ENCODE measurements at regions not wholly inside any gene's neighbourhood (a gene's known extent, or its start where the extent isn't known, plus 50 kb on each side); places are given as distances from the start of the nearest gene placed in this dataset.

DNA sequence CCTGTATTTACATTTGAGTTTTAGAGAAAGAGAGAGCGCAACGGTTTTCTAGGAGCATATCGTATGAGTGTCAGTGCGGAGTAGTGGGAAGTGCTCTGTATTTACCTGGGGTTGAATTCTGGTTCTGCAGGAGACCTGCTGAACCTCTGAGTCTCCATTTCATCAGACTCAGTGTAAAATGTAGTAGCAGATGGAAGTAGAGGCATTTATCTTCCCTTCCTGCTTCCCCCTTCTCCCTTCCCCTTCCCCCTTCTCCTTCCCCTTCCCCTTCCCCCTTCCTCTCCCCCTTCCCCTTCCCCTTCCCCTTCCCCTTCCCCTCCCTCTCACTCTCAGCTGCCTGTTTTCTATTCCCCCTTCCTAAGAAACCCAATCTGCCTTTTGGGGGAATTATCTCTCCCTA lies 426.9 kb downstream of the NPIPA7 start:
- no peak overlapping the region for H3K27ac ChIP-seq (ENCODE audit: low read depth in 1 of 3, low read length in 2 of 3)
- H3K4me3 ChIP-seq (ENCODE audit: low read depth in 1 of 3, low read length in 3 of 3) = no peak overlapping the region
- peaks cover 0 to 9% of the 10 kb centered on the region in 2 donors for H3K9me3 ChIP-seq (ENCODE audit: control insufficient read depth in 2 of 2, insufficient read depth in 1 of 2, low read depth in 1 of 2, low read length in 1 of 2)
- DNase-seq (no peak), FAIRE-seq (no peak)
- no peaks in the 10 kb centered on the region for H3K36me3 ChIP-seq (ENCODE audit: control insufficient read depth in 3 of 3, insufficient read depth in 2 of 3, low read depth in 1 of 3, low read length in 3 of 3)
- WGBS, 3 donors = 86 to 90% (median 88%) methylated on average over 4 of the region's 4 CpGs
- peaks cover 0 to 3% (median 0%) of the 10 kb centered on the region in 3 donors for H3K27me3 ChIP-seq (ENCODE audit: control insufficient read depth in 3 of 3, insufficient read depth in 3 of 3, low read length in 3 of 3)
- no peaks in the 10 kb centered on the region for H3K4me1 ChIP-seq (ENCODE audit: control insufficient read depth in 3 of 3, insufficient read depth in 2 of 3, low read depth in 1 of 3, low read length in 2 of 3)

DNA sequence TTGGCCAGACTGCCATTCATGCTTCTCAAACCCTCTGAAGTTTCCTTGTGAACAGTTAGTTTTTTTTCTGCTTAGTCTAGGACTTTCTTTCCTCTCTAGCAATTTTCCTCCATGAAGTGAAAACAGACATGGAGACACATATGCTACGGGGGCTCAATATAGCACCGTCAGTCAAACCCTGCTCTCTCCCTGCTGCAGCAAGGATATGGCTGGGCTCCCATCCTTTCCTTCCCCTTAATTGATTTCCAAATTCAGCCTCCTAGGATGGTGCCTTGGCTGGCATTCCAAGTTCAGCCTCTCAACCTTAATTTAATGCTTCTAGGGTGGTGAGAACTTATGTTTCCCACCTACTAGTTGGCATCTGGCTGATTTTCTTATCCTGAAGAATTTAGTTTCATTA lies 436.7 kb downstream of the NPIPA7 start:
- DNase-seq (no peak), FAIRE-seq (no peak)
- WGBS, 3 donors = 75 to 86% (median 85%) methylated on average over 2 of the region's 2 CpGs
- no peaks in the 10 kb centered on the region for H3K9me3 ChIP-seq (ENCODE audit: control insufficient read depth in 2 of 2, insufficient read depth in 1 of 2, low read depth in 1 of 2, low read length in 1 of 2)
- H3K27me3 ChIP-seq (ENCODE audit: control insufficient read depth in 3 of 3, insufficient read depth in 3 of 3, low read length in 3 of 3) = no peaks in the 10 kb centered on the region
- H3K4me3 ChIP-seq (ENCODE audit: low read depth in 1 of 3, low read length in 3 of 3) = no peak overlapping the region
- H3K4me1 ChIP-seq (ENCODE audit: control insufficient read depth in 3 of 3, insufficient read depth in 2 of 3, low read depth in 1 of 3, low read length in 2 of 3) = no peaks in the 10 kb centered on the region
- H3K36me3 ChIP-seq (ENCODE audit: control insufficient read depth in 3 of 3, insufficient read depth in 2 of 3, low read depth in 1 of 3, low read length in 3 of 3) = no peaks in the 10 kb centered on the region
- no peak overlapping the region for H3K27ac ChIP-seq (ENCODE audit: low read depth in 1 of 3, low read length in 2 of 3)

DNA sequence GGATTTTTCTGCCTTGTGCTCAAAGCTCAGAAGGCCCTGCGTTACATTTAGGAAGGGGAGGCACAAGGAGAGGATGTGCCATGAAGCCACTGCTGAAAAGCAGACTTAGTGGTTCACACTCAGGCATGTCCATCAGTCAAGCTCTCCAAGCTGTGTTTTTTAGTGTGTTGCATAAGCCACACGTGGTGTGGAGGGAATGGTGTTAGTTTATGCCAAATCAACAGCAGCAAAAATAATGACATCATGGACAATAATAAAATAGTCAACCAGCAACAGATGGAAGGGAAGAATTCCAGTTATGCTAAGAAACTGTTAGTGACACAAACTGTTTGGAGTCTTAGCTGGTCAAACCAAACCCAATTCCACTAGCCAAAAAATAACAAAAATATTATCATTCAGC lies 438.3 kb downstream of the NPIPA7 start:
- Histone ChIP-seq H3K9me3 (ENCODE audit: control insufficient read depth in 2 of 2, insufficient read depth in 1 of 2, low read depth in 1 of 2, low read length in 1 of 2) (no peaks in the 10 kb centered on the region), H3K4me1 (ENCODE audit: control insufficient read depth in 3 of 3, insufficient read depth in 2 of 3, low read depth in 1 of 3, low read length in 2 of 3) (no peaks in the 10 kb centered on the region), H3K36me3 (ENCODE audit: control insufficient read depth in 3 of 3, insufficient read depth in 2 of 3, low read depth in 1 of 3, low read length in 3 of 3) (no peaks in the 10 kb centered on the region), H3K4me3 (ENCODE audit: low read depth in 1 of 3, low read length in 3 of 3) (no peak overlapping the region), H3K27me3 (ENCODE audit: control insufficient read depth in 3 of 3, insufficient read depth in 3 of 3, low read length in 3 of 3) (no peaks in the 10 kb centered on the region), H3K27ac (ENCODE audit: low read depth in 1 of 3, low read length in 2 of 3) (no peak overlapping the region)
- DNase-seq = no peak
- WGBS, 3 donors = 43 to 59% (median 51%) methylated on average over 2 of the region's 2 CpGs
- FAIRE-seq = no peak

DNA sequence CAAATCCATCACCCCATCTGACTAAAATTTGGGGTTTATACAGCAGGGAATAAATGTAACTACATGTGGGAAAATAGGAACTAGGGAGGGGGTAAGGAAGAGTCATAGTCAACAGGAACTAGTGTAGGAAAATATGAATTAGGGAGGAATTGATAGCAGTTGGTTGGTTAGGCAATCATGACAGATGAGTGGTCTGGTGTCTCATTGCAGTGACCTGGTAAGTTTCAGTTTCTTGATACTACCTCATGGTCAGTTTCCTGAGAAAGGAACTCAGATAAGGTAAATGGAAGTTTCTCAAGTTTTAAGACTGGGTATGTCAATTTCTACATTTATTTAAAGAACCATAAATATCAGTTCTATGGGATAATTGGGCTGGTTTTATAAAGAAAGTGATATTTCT lies 442.3 kb downstream of the NPIPA7 start:
- Histone ChIP-seq H3K9me3 (ENCODE audit: control insufficient read depth in 2 of 2, insufficient read depth in 1 of 2, low read depth in 1 of 2, low read length in 1 of 2) (no peaks in the 10 kb centered on the region), H3K4me3 (ENCODE audit: low read depth in 1 of 3, low read length in 3 of 3) (no peak overlapping the region), H3K4me1 (ENCODE audit: control insufficient read depth in 3 of 3, insufficient read depth in 2 of 3, low read depth in 1 of 3, low read length in 2 of 3) (no peaks in the 10 kb centered on the region), H3K27me3 (ENCODE audit: control insufficient read depth in 3 of 3, insufficient read depth in 3 of 3, low read length in 3 of 3) (no peaks in the 10 kb centered on the region), H3K36me3 (ENCODE audit: control insufficient read depth in 3 of 3, insufficient read depth in 2 of 3, low read depth in 1 of 3, low read length in 3 of 3) (no peaks in the 10 kb centered on the region), H3K27ac (ENCODE audit: low read depth in 1 of 3, low read length in 2 of 3) (no peak overlapping the region)
- DNase-seq = no peak
- FAIRE-seq = no peak

DNA sequence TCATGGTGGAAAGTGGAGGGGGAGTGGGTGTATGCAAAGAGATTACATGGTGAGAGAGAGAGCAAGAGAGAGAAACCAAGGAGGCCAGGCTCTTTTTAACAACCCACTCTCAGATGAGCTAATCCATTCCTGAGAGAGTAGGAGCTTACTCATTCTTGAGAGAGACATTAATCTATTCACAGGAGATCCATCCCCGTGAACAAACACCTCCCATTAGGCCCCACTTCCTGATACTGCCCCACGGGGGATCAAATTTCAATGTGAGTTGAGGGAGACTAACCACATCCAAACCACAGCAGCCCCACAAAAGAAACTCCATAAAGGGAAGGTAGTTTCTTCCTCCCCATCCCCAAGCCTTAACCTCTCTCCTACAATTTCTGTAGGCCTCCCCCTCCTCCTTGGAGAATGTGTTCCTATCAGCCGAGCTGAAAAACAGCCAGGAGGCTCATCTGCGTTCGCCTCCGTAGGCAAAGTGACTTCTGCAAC lies 450.0 kb downstream of the NPIPA7 start:
- Histone ChIP-seq H3K27me3 (ENCODE audit: control insufficient read depth in 3 of 3, insufficient read depth in 3 of 3, low read length in 3 of 3) (no peaks in the 10 kb centered on the region), H3K4me1 (ENCODE audit: control insufficient read depth in 3 of 3, insufficient read depth in 2 of 3, low read depth in 1 of 3, low read length in 2 of 3) (no peaks in the 10 kb centered on the region), H3K9me3 (ENCODE audit: control insufficient read depth in 2 of 2, insufficient read depth in 1 of 2, low read depth in 1 of 2, low read length in 1 of 2) (no peaks in the 10 kb centered on the region), H3K4me3 (ENCODE audit: low read depth in 1 of 3, low read length in 3 of 3) (no peak overlapping the region), H3K36me3 (ENCODE audit: control insufficient read depth in 3 of 3, insufficient read depth in 2 of 3, low read depth in 1 of 3, low read length in 3 of 3) (no peaks in the 10 kb centered on the region), H3K27ac (ENCODE audit: low read depth in 1 of 3, low read length in 2 of 3) (no peak overlapping the region)
- no peak for DNase-seq
- no peak for FAIRE-seq
- 45 to 69% (median 58%) methylated on average over 6 of the region's 6 CpGs for WGBS, 3 donors

DNA sequence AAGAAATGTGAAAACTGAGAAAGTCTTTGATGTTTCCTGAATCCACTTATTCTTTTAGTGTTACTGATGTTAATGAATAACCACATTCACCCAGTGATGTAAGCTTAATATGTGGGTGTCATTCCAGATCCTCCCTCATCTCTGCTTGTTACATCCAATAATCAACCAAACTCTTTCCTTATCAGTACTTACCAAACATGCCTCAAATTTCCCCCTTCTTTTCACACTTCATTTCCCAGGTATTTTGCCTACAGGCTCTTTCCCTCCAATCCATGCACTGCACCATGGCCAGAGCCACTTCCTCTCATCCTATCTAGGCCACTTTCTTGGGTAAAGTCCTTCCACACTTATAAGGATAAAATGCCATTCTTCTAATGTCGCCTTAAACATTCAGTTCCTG lies 451.5 kb downstream of the NPIPA7 start:
- Histone ChIP-seq H3K36me3 (ENCODE audit: control insufficient read depth in 3 of 3, insufficient read depth in 2 of 3, low read depth in 1 of 3, low read length in 3 of 3) (no peaks in the 10 kb centered on the region), H3K4me1 (ENCODE audit: control insufficient read depth in 3 of 3, insufficient read depth in 2 of 3, low read depth in 1 of 3, low read length in 2 of 3) (no peaks in the 10 kb centered on the region), H3K27me3 (ENCODE audit: control insufficient read depth in 3 of 3, insufficient read depth in 3 of 3, low read length in 3 of 3) (no peaks in the 10 kb centered on the region), H3K9me3 (ENCODE audit: control insufficient read depth in 2 of 2, insufficient read depth in 1 of 2, low read depth in 1 of 2, low read length in 1 of 2) (no peaks in the 10 kb centered on the region), H3K27ac (ENCODE audit: low read depth in 1 of 3, low read length in 2 of 3) (no peak overlapping the region), H3K4me3 (ENCODE audit: low read depth in 1 of 3, low read length in 3 of 3) (no peak overlapping the region)
- WGBS, 3 donors = 13 to 66% (median 42%) methylated on average over 1 of the region's 1 CpG
- DNase-seq = no peak
- no peak for FAIRE-seq

DNA sequence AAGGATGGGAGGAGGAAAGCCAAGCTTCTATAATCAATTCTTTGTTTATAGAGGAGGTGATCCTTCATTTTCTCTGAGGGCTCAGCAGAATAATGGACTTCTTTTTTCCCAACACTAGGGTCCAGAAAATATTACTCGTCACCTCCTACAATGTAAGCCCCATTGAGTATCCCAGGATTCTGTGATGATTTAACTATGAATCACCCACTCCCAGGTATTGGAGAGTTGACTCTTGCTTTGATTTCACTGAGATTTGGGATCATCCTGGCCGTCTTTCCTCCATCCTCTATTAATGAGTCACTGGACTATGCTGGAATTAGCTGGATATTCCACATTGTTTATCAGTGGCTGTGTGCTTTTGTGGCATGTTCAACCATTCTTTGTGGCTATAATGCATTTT lies 452.0 kb downstream of the NPIPA7 start:
- FAIRE-seq (no peak), DNase-seq (no peak)
- H3K36me3 ChIP-seq (ENCODE audit: control insufficient read depth in 3 of 3, insufficient read depth in 2 of 3, low read depth in 1 of 3, low read length in 3 of 3) = no peaks in the 10 kb centered on the region
- H3K4me3 ChIP-seq (ENCODE audit: low read depth in 1 of 3, low read length in 3 of 3) = no peak overlapping the region
- 53 to 69% (median 67%) methylated on average over 2 of the region's 2 CpGs for WGBS, 3 donors
- H3K9me3 ChIP-seq (ENCODE audit: control insufficient read depth in 2 of 2, insufficient read depth in 1 of 2, low read depth in 1 of 2, low read length in 1 of 2) = no peaks in the 10 kb centered on the region
- H3K27me3 ChIP-seq (ENCODE audit: control insufficient read depth in 3 of 3, insufficient read depth in 3 of 3, low read length in 3 of 3) = no peaks in the 10 kb centered on the region
- H3K4me1 ChIP-seq (ENCODE audit: control insufficient read depth in 3 of 3, insufficient read depth in 2 of 3, low read depth in 1 of 3, low read length in 2 of 3) = no peaks in the 10 kb centered on the region
- no peak overlapping the region for H3K27ac ChIP-seq (ENCODE audit: low read depth in 1 of 3, low read length in 2 of 3)

DNA sequence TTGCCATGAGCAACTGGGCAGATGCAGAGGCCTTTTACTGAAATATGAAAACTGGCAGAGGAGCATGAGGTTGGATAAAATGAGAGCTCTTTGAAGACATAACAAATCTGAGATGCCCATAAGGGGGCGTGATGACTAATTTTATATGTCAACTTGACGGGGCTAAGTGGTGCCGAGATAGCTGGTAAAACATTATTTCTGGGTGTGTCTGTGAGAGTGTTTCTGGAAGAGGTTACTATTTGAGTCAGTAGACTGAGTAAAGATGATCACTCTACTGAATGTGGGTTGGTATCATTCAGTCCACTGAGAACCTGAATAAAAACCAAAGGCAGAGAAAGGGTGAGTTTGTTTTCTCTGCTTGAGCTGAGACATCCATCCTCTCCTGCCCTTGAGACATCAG lies 454.2 kb downstream of the NPIPA7 start:
- no peaks in the 10 kb centered on the region for H3K9me3 ChIP-seq (ENCODE audit: control insufficient read depth in 2 of 2, insufficient read depth in 1 of 2, low read depth in 1 of 2, low read length in 1 of 2)
- no peaks in the 10 kb centered on the region for H3K27me3 ChIP-seq (ENCODE audit: control insufficient read depth in 3 of 3, insufficient read depth in 3 of 3, low read length in 3 of 3)
- no peaks in the 10 kb centered on the region for H3K4me1 ChIP-seq (ENCODE audit: control insufficient read depth in 3 of 3, insufficient read depth in 2 of 3, low read depth in 1 of 3, low read length in 2 of 3)
- H3K4me3 ChIP-seq (ENCODE audit: low read depth in 1 of 3, low read length in 3 of 3) = no peak overlapping the region
- H3K36me3 ChIP-seq (ENCODE audit: control insufficient read depth in 3 of 3, insufficient read depth in 2 of 3, low read depth in 1 of 3, low read length in 3 of 3) = no peaks in the 10 kb centered on the region
- DNase-seq (no peak), FAIRE-seq (no peak)
- 77 to 84% (median 81%) methylated on average over 3 of the region's 3 CpGs for WGBS, 3 donors
- H3K27ac ChIP-seq (ENCODE audit: low read depth in 1 of 3, low read length in 2 of 3) = no peak overlapping the region

DNA sequence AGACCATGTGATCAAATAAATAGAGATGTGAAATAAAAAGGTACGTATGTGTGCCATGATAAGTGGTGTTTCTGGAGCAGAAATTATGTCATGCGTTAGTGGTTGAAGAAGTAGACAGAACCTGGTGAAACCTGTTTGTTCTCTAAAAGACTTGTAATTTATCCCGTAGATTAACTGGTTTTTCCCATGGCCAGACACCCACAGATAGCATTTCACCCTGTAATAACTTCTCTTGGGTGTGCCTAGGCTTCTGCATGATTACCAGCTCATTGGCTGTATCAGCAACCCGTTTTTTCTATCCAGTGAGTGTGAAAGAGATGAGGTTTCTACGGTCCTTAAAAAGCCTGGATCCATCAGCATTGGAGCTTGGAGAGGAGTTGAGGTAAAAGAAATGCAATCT lies 471.3 kb downstream of the NPIPA7 start:
- no peak for FAIRE-seq
- H3K4me1 ChIP-seq (ENCODE audit: control insufficient read depth in 3 of 3, insufficient read depth in 2 of 3, low read depth in 1 of 3, low read length in 2 of 3) = no peaks in the 10 kb centered on the region
- no peak overlapping the region for H3K27ac ChIP-seq (ENCODE audit: low read depth in 1 of 3, low read length in 2 of 3)
- 52 to 77% (median 66%) methylated on average over 5 of the region's 5 CpGs for WGBS, 3 donors
- no peak for DNase-seq
- no peaks in the 10 kb centered on the region for H3K27me3 ChIP-seq (ENCODE audit: control insufficient read depth in 3 of 3, insufficient read depth in 3 of 3, low read length in 3 of 3)
- H3K9me3 ChIP-seq (ENCODE audit: control insufficient read depth in 2 of 2, insufficient read depth in 1 of 2, low read depth in 1 of 2, low read length in 1 of 2) = no peaks in the 10 kb centered on the region
- no peak overlapping the region for H3K4me3 ChIP-seq (ENCODE audit: low read depth in 1 of 3, low read length in 3 of 3)
- H3K36me3 ChIP-seq (ENCODE audit: control insufficient read depth in 3 of 3, insufficient read depth in 2 of 3, low read depth in 1 of 3, low read length in 3 of 3) = no peaks in the 10 kb centered on the region

Data from small intestine (tissue), 7 donors.